MM.1S (cell line): ENCODE measurements at regions not wholly inside any gene's neighbourhood (a gene's known extent, or its start where the extent isn't known, plus 50 kb on each side); places are given as distances from the start of the nearest gene placed in this dataset.

Experiments
- DNase-seq: peaks from one replicate; pipeline ENCODE4 v3.0.0-alpha.2; 2015
- H2AFZ ChIP-seq: fragments of 300-600 bp; sonication (generic); 2 replicates; pipeline ENCODE4 v1.6.0; 2016; ENCODE audit warnings: antibody characterized with exemption, low read length
- H3F3A ChIP-seq: fragments of 300-600 bp; sonication (generic); 2 replicates; pipeline ENCODE4 v1.6.1; 2016; ENCODE audit warnings: mild to moderate bottlenecking, antibody characterized with exemption, low read length, moderate library complexity, mixed read lengths; ENCODE audit not compliant: insufficient read depth
- H3K27ac ChIP-seq: fragments of 300-600 bp; sonication (generic); 2 replicates; pipeline ENCODE4 v1.5.1; 2016; ENCODE audit warnings: mild to moderate bottlenecking, low read length
- H3K27me3 ChIP-seq: fragments of 300-600 bp; sonication (generic); replicated peaks from 2 replicates; pipeline ENCODE4 v1.6.0; 2016; ENCODE audit warnings: low read length; ENCODE audit not compliant: insufficient read depth
- H3K36me3 ChIP-seq: fragments of 300-600 bp; sonication (generic); replicated peaks from 2 replicates; pipeline ENCODE4 v1.6.1; 2016; ENCODE audit warnings: mild to moderate bottlenecking, low read length, mixed read lengths; ENCODE audit not compliant: insufficient read depth
- H3K4me1 ChIP-seq: fragments of 300-600 bp; sonication (generic); 2 replicates; pipeline ENCODE4 v1.6.1; 2016; ENCODE audit warnings: low read length, mixed read lengths
- H3K4me2 ChIP-seq: fragments of 300-600 bp; sonication (generic); 2 replicates; pipeline ENCODE4 v1.6.0; 2016; ENCODE audit warnings: low read depth, low read length
- H3K4me3 ChIP-seq: fragments of 300-600 bp; sonication (generic); 2 replicates; pipeline ENCODE4 v1.5.1; 2016; ENCODE audit warnings: low read length, mixed read lengths
- H3K79me2 ChIP-seq: fragments of 300-600 bp; sonication (generic); 2 replicates; pipeline ENCODE4 v1.6.1; 2016; ENCODE audit warnings: mixed run types, low read length, mixed read lengths
- H3K9ac ChIP-seq: fragments of 300-600 bp; sonication (generic); 2 replicates; pipeline ENCODE4 v1.6.1; 2016; ENCODE audit warnings: low read length, mixed read lengths
- H3K9me2 ChIP-seq: fragments of 300-600 bp; sonication (generic); replicated peaks from 2 replicates; pipeline ENCODE4 v1.6.1; 2016; ENCODE audit warnings: mild to moderate bottlenecking, low read length, mixed read lengths; ENCODE audit not compliant: insufficient read depth
- H3K9me3 ChIP-seq: fragments of 300-600 bp; sonication (generic); replicated peaks from 2 replicates; pipeline ENCODE4 v1.6.1; 2016; ENCODE audit warnings: mild to moderate bottlenecking, low read length, mixed read lengths; ENCODE audit not compliant: insufficient read depth
- H4K20me1 ChIP-seq: fragments of 300-600 bp; sonication (generic); 2 replicates; pipeline ENCODE4 v1.6.1; 2016; ENCODE audit warnings: mild to moderate bottlenecking, low read length, moderate library complexity, mixed read lengths; ENCODE audit not compliant: insufficient read depth
- EZH2 ChIP-seq: fragments of 300-600 bp; sonication (generic); optimal IDR thresholded peaks from 2 replicates; pipeline ENCODE3; 2017; ENCODE audit warnings: low read depth, mild to moderate bottlenecking, antibody characterized with exemption, low read length, mixed read lengths
- EZH2phosphoT487 ChIP-seq: fragments of 300-600 bp; sonication (generic); IDR thresholded peaks from 2 replicates; pipeline ENCODE4 v1.6.1; 2018; ENCODE audit warnings: antibody characterized with exemption, low read length
- TF ChIP-seq, protein P1 (sequence below): fragments of 300-600 bp; sonication (generic); IDR thresholded peaks from 2 replicates; pipeline ENCODE4 v1.5.1; 2016; ENCODE audit warnings: antibody characterized with exemption, low read length, mixed read lengths

- Histone ChIP-seq H3K36me3 (no peaks in the 10 kb centered on the region), H4K20me1 (no peaks in the 10 kb centered on the region), H3K9me3 (no peaks in the 10 kb centered on the region), H3K4me2 (no peak overlapping the region), H3K27me3 (no peaks in the 10 kb centered on the region), H3K27ac (no peak overlapping the region), H3F3A (no peaks in the 10 kb centered on the region), H3K4me1 (no peaks in the 10 kb centered on the region), H3K79me2 (no peaks in the 10 kb centered on the region), H3K9me2 (no peaks in the 10 kb centered on the region), H2AFZ (no peak overlapping the region), H3K9ac (no peak overlapping the region), H3K4me3 (no peak overlapping the region)
- DNase-seq: no peak
- TF ChIP-seq EZH2 (no peak), EZH2phosphoT487 (no peak)
- TF ChIP-seq, protein P1, sequence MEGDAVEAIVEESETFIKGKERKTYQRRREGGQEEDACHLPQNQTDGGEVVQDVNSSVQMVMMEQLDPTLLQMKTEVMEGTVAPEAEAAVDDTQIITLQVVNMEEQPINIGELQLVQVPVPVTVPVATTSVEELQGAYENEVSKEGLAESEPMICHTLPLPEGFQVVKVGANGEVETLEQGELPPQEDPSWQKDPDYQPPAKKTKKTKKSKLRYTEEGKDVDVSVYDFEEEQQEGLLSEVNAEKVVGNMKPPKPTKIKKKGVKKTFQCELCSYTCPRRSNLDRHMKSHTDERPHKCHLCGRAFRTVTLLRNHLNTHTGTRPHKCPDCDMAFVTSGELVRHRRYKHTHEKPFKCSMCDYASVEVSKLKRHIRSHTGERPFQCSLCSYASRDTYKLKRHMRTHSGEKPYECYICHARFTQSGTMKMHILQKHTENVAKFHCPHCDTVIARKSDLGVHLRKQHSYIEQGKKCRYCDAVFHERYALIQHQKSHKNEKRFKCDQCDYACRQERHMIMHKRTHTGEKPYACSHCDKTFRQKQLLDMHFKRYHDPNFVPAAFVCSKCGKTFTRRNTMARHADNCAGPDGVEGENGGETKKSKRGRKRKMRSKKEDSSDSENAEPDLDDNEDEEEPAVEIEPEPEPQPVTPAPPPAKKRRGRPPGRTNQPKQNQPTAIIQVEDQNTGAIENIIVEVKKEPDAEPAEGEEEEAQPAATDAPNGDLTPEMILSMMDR: no peak
Measured at GRCh38 chrX:148080593-148080992, 99.5 kb downstream of the FMR1NB start.

DNA sequence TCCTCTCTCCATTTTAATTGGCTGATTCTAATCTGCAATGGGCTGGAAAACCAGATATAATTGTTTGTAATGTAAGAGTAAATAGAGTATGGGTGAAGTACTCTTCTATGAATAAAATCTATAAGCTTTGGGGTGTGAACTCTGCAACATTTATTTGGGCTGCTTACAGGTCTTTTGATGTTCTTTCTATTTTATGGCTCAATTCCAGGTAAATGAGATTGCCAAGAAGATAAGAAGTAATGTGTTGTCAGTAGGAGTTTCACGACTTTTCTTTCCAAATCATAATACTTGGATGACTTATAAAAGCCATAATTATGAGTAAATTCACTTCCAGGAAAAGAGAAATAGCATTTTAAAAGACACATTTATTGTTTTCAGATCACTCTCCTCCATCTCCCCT lies 103.5 kb downstream of the FMR1NB start:
- Histone ChIP-seq H3K27ac (no peak overlapping the region), H3K36me3 (no peaks in the 10 kb centered on the region), H3F3A (no peaks in the 10 kb centered on the region), H4K20me1 (no peaks in the 10 kb centered on the region), H3K4me2 (no peak overlapping the region), H3K9me3 (no peaks in the 10 kb centered on the region), H3K9me2 (no peaks in the 10 kb centered on the region), H3K79me2 (no peaks in the 10 kb centered on the region), H3K4me3 (no peak overlapping the region), H3K4me1 (no peaks in the 10 kb centered on the region), H3K27me3 (no peaks in the 10 kb centered on the region), H3K9ac (no peak overlapping the region), H2AFZ (no peak overlapping the region)
- TF ChIP-seq, protein P1: no peak
- TF ChIP-seq EZH2: no peak
- TF ChIP-seq EZH2phosphoT487: no peak
- no peak for DNase-seq

DNA sequence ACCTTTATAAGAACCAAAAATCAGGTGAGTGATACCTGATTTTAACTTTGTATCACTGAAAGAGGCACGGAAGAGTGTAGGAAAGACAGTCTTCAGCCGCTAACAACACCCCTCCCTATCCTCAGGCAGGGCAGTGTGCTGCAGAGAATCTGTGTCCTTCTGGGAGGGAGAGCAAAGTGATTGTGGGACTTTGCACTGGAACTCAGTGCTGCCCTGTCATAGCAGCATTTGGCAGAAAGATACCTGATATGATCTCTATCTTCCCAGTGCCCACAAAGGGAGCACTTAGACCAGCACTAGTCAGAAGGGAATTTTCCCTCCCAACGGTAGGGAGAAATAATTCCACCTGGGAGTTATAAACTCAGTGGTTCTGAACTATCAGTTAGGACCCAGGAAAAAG lies 139.0 kb downstream of the FMR1NB start:
- Histone ChIP-seq H3K36me3 (no peaks in the 10 kb centered on the region), H3K79me2 (no peaks in the 10 kb centered on the region), H3K9ac (no peak overlapping the region), H3K4me1 (no peaks in the 10 kb centered on the region), H3F3A (no peaks in the 10 kb centered on the region), H3K4me2 (no peak overlapping the region), H3K9me3 (no peaks in the 10 kb centered on the region), H3K9me2 (no peaks in the 10 kb centered on the region), H3K4me3 (no peak overlapping the region), H4K20me1 (no peaks in the 10 kb centered on the region), H3K27ac (no peak overlapping the region), H2AFZ (no peak overlapping the region), H3K27me3 (no peaks in the 10 kb centered on the region)
- TF ChIP-seq EZH2phosphoT487: no peak
- no peak for TF ChIP-seq EZH2
- TF ChIP-seq, protein P1: no peak
- no peak for DNase-seq
